ACC112 (cell line): ENCODE measurements at regions not wholly inside any gene's neighbourhood (a gene's known extent, or its start where the extent isn't known, plus 50 kb on each side); places are given as distances from the start of the nearest gene placed in this dataset.
"Not testable (repeated sequence)": the region's sequence is repeated elsewhere in the genome, so short reads cannot be mapped to it uniquely, and the experiment has no call there.

Experiments
- H2AFZ ChIP-seq: fragments of 200-600 bp; sonication (generic); one replicate; pipeline ENCODE4 v1.6.0; 2017; ENCODE audit warnings: antibody characterized with exemption, low read length; ENCODE audit not compliant: unreplicated experiment
- H3K27ac ChIP-seq: fragments of 200-600 bp; sonication (generic); 2 replicates; pipeline ENCODE4 v1.5.1; 2014; ENCODE audit warnings: low read depth, mild to moderate bottlenecking, antibody characterized with exemption, low read length, moderate library complexity
- H3K27me3 ChIP-seq: fragments of 200-600 bp; sonication (generic); 2 replicates; pipeline ENCODE4 v1.6.1; 2014; ENCODE audit warnings: mild to moderate bottlenecking, antibody characterized with exemption, low read length, moderate library complexity, mixed read lengths; ENCODE audit not compliant: insufficient read depth
- H3K36me3 ChIP-seq: fragments of 200-600 bp; sonication (generic); 2 replicates; pipeline ENCODE4 v1.6.1; 2016; ENCODE audit warnings: mild to moderate bottlenecking, antibody characterized with exemption, low read length, moderate library complexity, mixed read lengths; ENCODE audit not compliant: insufficient read depth
- H3K4me1 ChIP-seq: fragments of 200-600 bp; sonication (generic); one replicate; pipeline ENCODE4 v1.6.1; 2016; ENCODE audit warnings: low read length, mixed read lengths; ENCODE audit not compliant: insufficient read depth, unreplicated experiment, control insufficient read depth
- H3K4me3 ChIP-seq: fragments of 200-600 bp; sonication (generic); 2 replicates; pipeline ENCODE4 v1.5.1; 2014; ENCODE audit warnings: mild to moderate bottlenecking, low read depth, low read length
- H3K79me2 ChIP-seq: fragments of 200-600 bp; sonication (generic); one replicate; pipeline ENCODE4 v1.6.0; 2016; ENCODE audit warnings: low read length; ENCODE audit not compliant: control insufficient read depth, unreplicated experiment, insufficient read depth

- Histone ChIP-seq H3K4me1 (no peaks in the 10 kb centered on the region), H3K4me3 (no peak overlapping the region), H3K79me2 (no peaks in the 10 kb centered on the region), H3K27ac (no peak overlapping the region), H2AFZ (no peak overlapping the region), H3K36me3 (no peaks in the 10 kb centered on the region), H3K27me3 (no peaks in the 10 kb centered on the region)
These were observed 1090.9 kb downstream of the TBL1XR1 start for GRCh38 chr3:176106380-176106779.

DNA sequence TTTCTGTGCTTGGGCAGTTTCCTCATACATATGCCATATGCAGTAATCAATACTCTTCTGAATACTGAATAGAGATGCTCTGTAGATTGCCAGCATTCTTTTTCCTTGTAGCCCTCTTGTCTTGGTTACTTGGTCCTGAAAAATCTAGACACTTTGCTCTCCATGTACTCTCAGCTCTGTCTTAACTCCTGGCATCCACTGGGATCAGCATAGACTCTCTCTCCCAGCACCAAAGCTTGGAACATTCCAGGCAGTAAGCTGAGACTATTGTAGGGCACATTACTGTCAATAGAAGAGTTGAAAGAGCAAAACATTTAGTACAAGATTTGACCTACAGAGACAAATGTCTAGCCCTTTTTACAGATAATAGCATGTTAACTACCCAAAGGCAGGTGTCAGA is 1100.3 kb downstream of the TBL1XR1 start:
- no peaks in the 10 kb centered on the region for H3K79me2 ChIP-seq
- no peaks in the 10 kb centered on the region for H3K4me1 ChIP-seq
- no peaks in the 10 kb centered on the region for H3K27me3 ChIP-seq
- H2AFZ ChIP-seq: no peak overlapping the region
- no peaks in the 10 kb centered on the region for H3K36me3 ChIP-seq
- H3K4me3 ChIP-seq: no peak overlapping the region
- no peak overlapping the region for H3K27ac ChIP-seq

GRCh38 chr3:176093892-176094291 is 1103.4 kb downstream of the TBL1XR1 start:
- not testable (repeated sequence) for H3K36me3 ChIP-seq, H3K4me1 ChIP-seq, H3K27ac ChIP-seq, H3K27me3 ChIP-seq, H3K4me3 ChIP-seq, H2AFZ ChIP-seq, H3K79me2 ChIP-seq

DNA sequence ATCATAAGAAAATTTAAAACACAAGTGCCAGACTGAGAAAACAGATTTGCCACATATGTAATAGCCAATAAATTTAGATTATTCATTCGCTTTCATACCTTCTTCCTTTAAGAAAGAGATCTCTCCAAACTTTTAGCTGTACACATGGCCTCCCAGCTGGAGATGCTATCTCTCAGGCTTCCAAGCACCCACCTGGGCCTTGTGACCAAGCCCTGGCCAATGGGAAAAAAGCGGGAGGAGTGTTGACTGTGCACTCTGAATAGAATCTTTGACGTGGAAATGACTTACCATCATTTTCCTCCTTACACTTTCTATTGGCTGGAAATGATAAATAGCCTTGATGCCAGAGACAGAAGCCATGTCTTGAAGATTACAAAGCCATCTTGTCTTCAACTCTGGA is 1106.6 kb downstream of the TBL1XR1 start:
- H3K36me3 ChIP-seq: no peaks in the 10 kb centered on the region
- no peaks in the 10 kb centered on the region for H3K27me3 ChIP-seq
- no peak overlapping the region for H3K4me3 ChIP-seq
- H2AFZ ChIP-seq: no peak overlapping the region
- H3K4me1 ChIP-seq: no peaks in the 10 kb centered on the region
- H3K27ac ChIP-seq: no peak overlapping the region
- H3K79me2 ChIP-seq: no peaks in the 10 kb centered on the region

- Histone ChIP-seq H3K27ac (no peak overlapping the region), H3K27me3 (no peaks in the 10 kb centered on the region), H3K4me1 (no peaks in the 10 kb centered on the region), H2AFZ (peak overlapping the region; percentile 75), H3K36me3 (no peaks in the 10 kb centered on the region), H3K4me3 (no peak overlapping the region), H3K79me2 (no peaks in the 10 kb centered on the region)
These were observed 1108.3 kb downstream of the TBL1XR1 start for GRCh38 chr3:176088962-176089383.

DNA sequence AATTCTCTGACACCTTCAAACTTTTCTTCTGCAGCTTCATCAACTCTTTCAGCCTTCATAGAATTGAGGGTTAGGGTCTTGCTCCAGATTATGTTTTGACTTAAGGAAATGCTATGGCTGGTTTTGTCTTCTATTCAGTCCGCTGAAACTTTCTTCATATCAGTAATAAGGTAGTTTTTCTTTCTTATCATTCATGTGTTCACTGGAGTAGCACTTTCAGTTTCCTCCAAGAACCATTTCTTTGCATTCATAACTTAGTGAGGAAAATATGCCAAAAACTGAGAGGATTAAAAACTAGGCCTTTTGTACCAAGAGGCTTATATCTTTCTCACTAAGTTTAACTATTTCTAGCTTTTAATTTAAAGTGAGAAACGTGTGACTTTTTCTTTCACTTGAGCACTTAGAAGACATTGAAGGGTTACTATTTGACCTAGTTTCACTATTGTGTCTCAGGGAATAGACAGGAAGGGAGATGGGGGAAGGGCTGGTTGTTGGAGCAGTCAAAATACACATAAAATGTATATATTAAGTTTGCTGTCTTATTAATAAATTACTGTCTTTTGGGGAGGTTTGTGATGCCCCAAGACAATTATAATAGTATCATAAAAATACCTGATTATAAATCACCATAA is 1110.1 kb downstream of the TBL1XR1 start:
- Histone ChIP-seq H3K27ac (no peak overlapping the region), H2AFZ (peak overlapping the region; percentile 66), H3K4me1 (no peaks in the 10 kb centered on the region), H3K36me3 (no peaks in the 10 kb centered on the region), H3K79me2 (no peaks in the 10 kb centered on the region), H3K27me3 (no peaks in the 10 kb centered on the region), H3K4me3 (peak overlapping the region; percentile 29; the same call in 1 of the 2 replicates)

- Histone ChIP-seq H3K36me3 (no peaks in the 10 kb centered on the region), H3K79me2 (no peaks in the 10 kb centered on the region), H3K27me3 (no peaks in the 10 kb centered on the region)
These were observed 1117.5 kb downstream of the TBL1XR1 start for GRCh38 chr3:176079785-176080184.

DNA sequence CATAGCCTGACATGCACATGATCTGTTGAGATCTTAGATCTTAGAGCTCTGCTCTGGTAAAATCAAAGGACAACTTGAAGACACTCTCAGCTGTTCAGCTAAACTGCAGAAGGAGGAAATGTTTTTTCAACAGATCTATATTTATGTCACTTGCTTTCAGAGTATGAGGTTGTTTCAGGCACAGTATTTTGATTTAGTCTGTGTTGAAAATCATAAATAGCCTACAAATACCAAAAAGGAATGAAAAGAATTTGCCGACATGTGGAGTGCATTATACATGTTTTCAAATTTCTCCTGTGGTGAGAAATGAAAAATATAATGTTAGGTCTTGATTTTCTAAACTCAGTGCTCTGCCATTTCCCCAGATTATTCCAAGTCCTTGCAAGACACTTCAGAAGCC is 1118.4 kb downstream of the TBL1XR1 start:
- Histone ChIP-seq H3K27me3 (no peaks in the 10 kb centered on the region), H3K4me1 (no peaks in the 10 kb centered on the region), H3K4me3 (no peak overlapping the region), H3K27ac (no peak overlapping the region), H3K79me2 (no peaks in the 10 kb centered on the region), H3K36me3 (no peaks in the 10 kb centered on the region), H2AFZ (no peak overlapping the region)

More at GRCh38 chr3:176079785-176080184, 1117.5 kb downstream of the TBL1XR1 start:
- H3K4me1 ChIP-seq: no peaks in the 10 kb centered on the region
- no peak overlapping the region for H3K27ac ChIP-seq
- no peak overlapping the region for H2AFZ ChIP-seq
- H3K4me3 ChIP-seq: no peak overlapping the region

GRCh38 chr3:176075491-176075890 is 1121.8 kb downstream of the TBL1XR1 start:
- no peak overlapping the region for H3K4me3 ChIP-seq
- no peaks in the 10 kb centered on the region for H3K4me1 ChIP-seq
- no peaks in the 10 kb centered on the region for H3K27me3 ChIP-seq
- H2AFZ ChIP-seq: no peak overlapping the region
- no peaks in the 10 kb centered on the region for H3K79me2 ChIP-seq
- no peak overlapping the region for H3K27ac ChIP-seq
- H3K36me3 ChIP-seq: no peaks in the 10 kb centered on the region

DNA sequence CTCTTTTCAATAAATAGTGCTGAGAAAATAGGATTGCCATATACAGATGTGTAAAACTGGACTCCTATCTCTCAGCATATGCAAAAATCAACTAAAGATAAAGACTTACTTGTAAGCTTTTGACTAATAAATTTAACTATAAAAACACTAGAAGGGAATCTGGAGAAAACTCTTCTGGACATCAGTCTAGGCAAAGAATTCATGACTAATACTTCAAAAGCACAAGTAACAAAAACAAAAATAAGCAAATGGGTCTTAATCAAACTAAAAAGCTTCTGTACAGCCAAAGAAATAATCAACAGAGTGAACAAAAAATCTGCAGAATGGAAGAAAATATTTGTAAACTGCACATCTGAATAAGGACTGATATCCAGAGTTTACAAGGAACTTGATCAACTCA is 1122.2 kb downstream of the TBL1XR1 start:
- no peak overlapping the region for H3K4me3 ChIP-seq
- H2AFZ ChIP-seq: no peak overlapping the region
- H3K27ac ChIP-seq: no peak overlapping the region
- no peaks in the 10 kb centered on the region for H3K36me3 ChIP-seq
- H3K4me1 ChIP-seq: no peaks in the 10 kb centered on the region
- H3K79me2 ChIP-seq: no peaks in the 10 kb centered on the region
- no peaks in the 10 kb centered on the region for H3K27me3 ChIP-seq

DNA sequence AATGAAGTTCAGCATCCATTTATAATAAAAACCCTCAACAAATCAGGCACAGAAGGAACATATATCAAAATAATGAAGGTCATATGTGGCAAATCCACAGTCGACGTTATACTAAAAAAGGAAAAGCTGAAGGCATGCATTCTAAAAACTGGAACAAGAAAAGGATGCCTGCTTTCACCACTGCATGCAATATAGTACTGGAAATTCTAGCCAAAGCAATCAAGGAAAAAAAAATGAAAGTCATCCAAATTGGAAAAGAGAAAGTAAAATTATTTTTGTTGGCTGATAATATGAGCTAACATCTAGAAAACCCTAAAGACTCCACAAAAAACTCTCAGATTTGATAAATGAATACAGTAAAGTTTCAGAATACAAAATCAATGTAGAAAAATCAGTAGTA is 1123.2 kb downstream of the TBL1XR1 start:
- Histone ChIP-seq H3K36me3 (no peaks in the 10 kb centered on the region), H2AFZ (peak overlapping the region; percentile 27), H3K79me2 (no peaks in the 10 kb centered on the region), H3K27ac (no peak overlapping the region), H3K27me3 (no peaks in the 10 kb centered on the region), H3K4me1 (no peaks in the 10 kb centered on the region), H3K4me3 (peak overlapping the region; percentile 36; the same call in 1 of the 2 replicates)
